Adipocyte (in vitro differentiated cells): ENCODE measurements at regions not wholly inside any gene's neighbourhood (a gene's known extent, or its start where the extent isn't known, plus 50 kb on each side); places are given as distances from the start of the nearest gene placed in this dataset.

Experiments used
- DNase-seq: peaks from one replicate; pipeline ENCODE4 v3.0.0-alpha.2; 2015; ENCODE audit warnings: low read depth
- H3K27me3 ChIP-seq: replicated peaks from 2 replicates; pipeline ENCODE4 v1.7.0; 2013; ENCODE audit warnings: mild to moderate bottlenecking, low read length, moderate library complexity; ENCODE audit not compliant: control insufficient read depth, insufficient read depth
- H3K36me3 ChIP-seq: 2 replicates; pipeline ENCODE4 v1.7.0; 2013; ENCODE audit warnings: low read length, mild to moderate bottlenecking, moderate library complexity; ENCODE audit not compliant: control insufficient read depth, insufficient read depth, severe bottlenecking
- H3K4me1 ChIP-seq: 2 replicates; pipeline ENCODE4 v1.7.0; 2013; ENCODE audit warnings: mild to moderate bottlenecking, low read length, moderate library complexity; ENCODE audit not compliant: control insufficient read depth, insufficient read depth
- H3K4me3 ChIP-seq: 2 replicates; pipeline ENCODE4 v1.7.0; 2013; ENCODE audit warnings: mild to moderate bottlenecking, low read length, moderate library complexity
- H3K9ac ChIP-seq: 2 replicates; pipeline ENCODE4 v1.7.0; 2013; ENCODE audit warnings: mild to moderate bottlenecking, low read length, moderate library complexity
- H3K9me3 ChIP-seq: 2 replicates; pipeline ENCODE4 v1.7.0; 2013; ENCODE audit warnings: mild to moderate bottlenecking, low read length, moderate library complexity; ENCODE audit not compliant: control insufficient read depth

GRCh38 chr3:135352213-135352612 is 557.2 kb downstream of the EPHB1 start:
- no peak overlapping the region for H3K4me3 ChIP-seq
- H3K4me1 ChIP-seq = no peaks in the 10 kb centered on the region
- peaks cover 8% of the 10 kb centered on the region for H3K9me3 ChIP-seq
- H3K36me3 ChIP-seq = no peaks in the 10 kb centered on the region
- DNase-seq = no peak
- no peak overlapping the region for H3K9ac ChIP-seq
- peaks cover 10% of the 10 kb centered on the region for H3K27me3 ChIP-seq

GRCh38 chr3:135362889-135363288 is 567.8 kb downstream of the EPHB1 start:
- Histone ChIP-seq H3K4me1 (no peaks in the 10 kb centered on the region), H3K9ac (no peak overlapping the region), H3K27me3 (peaks cover 2% of the 10 kb centered on the region), H3K4me3 (no peak overlapping the region), H3K9me3 (no peaks in the 10 kb centered on the region), H3K36me3 (no peaks in the 10 kb centered on the region)
- DNase-seq = no peak

- H3K4me3 ChIP-seq = no peak overlapping the region
- H3K9ac ChIP-seq = no peak overlapping the region
- no peaks in the 10 kb centered on the region for H3K36me3 ChIP-seq
- no peaks in the 10 kb centered on the region for H3K4me1 ChIP-seq
- peaks cover 2% of the 10 kb centered on the region for H3K27me3 ChIP-seq
- no peaks in the 10 kb centered on the region for H3K9me3 ChIP-seq
- no peak for DNase-seq
Observed at GRCh38 chr3:135364676-135365075, 569.6 kb downstream of the EPHB1 start.

GRCh38 chr3:135366816-135367215 is 571.8 kb downstream of the EPHB1 start:
- Histone ChIP-seq H3K4me3 (no peak overlapping the region), H3K36me3 (no peaks in the 10 kb centered on the region), H3K4me1 (no peaks in the 10 kb centered on the region), H3K27me3 (peaks cover 2% of the 10 kb centered on the region), H3K9ac (no peak overlapping the region), H3K9me3 (no peaks in the 10 kb centered on the region)
- no peak for DNase-seq

GRCh38 chr3:135368316-135368715 is 573.3 kb downstream of the EPHB1 start:
- Histone ChIP-seq H3K36me3 (no peaks in the 10 kb centered on the region), H3K27me3 (no peaks in the 10 kb centered on the region), H3K9me3 (no peaks in the 10 kb centered on the region), H3K4me3 (no peak overlapping the region), H3K9ac (no peak overlapping the region), H3K4me1 (no peaks in the 10 kb centered on the region)
- no peak for DNase-seq

- H3K4me1 ChIP-seq = no peaks in the 10 kb centered on the region
- H3K27me3 ChIP-seq = no peaks in the 10 kb centered on the region
- no peak overlapping the region for H3K9ac ChIP-seq
- no peak for DNase-seq
- H3K4me3 ChIP-seq = no peak overlapping the region
- H3K9me3 ChIP-seq = no peaks in the 10 kb centered on the region
- no peaks in the 10 kb centered on the region for H3K36me3 ChIP-seq
Observed at GRCh38 chr3:135368781-135369180, 573.7 kb downstream of the EPHB1 start.

- DNase-seq = no peak
- Histone ChIP-seq H3K9me3 (no peaks in the 10 kb centered on the region), H3K36me3 (no peaks in the 10 kb centered on the region), H3K4me3 (no peak overlapping the region), H3K9ac (no peak overlapping the region), H3K27me3 (no peaks in the 10 kb centered on the region), H3K4me1 (no peaks in the 10 kb centered on the region)
Observed at GRCh38 chr3:135374571-135374970, 579.5 kb downstream of the EPHB1 start.

GRCh38 chr3:135382188-135382587 is 583.3 kb upstream of the PPP2R3A start:
- DNase-seq = no peak
- Histone ChIP-seq H3K4me1 (no peaks in the 10 kb centered on the region), H3K36me3 (no peaks in the 10 kb centered on the region), H3K27me3 (peaks cover 3% of the 10 kb centered on the region), H3K4me3 (no peak overlapping the region), H3K9ac (no peak overlapping the region), H3K9me3 (no peaks in the 10 kb centered on the region)

- Histone ChIP-seq H3K27me3 (peaks cover 3% of the 10 kb centered on the region), H3K36me3 (no peaks in the 10 kb centered on the region), H3K4me3 (no peak overlapping the region), H3K9ac (no peak overlapping the region), H3K4me1 (no peaks in the 10 kb centered on the region), H3K9me3 (no peaks in the 10 kb centered on the region)
- DNase-seq = no peak
Observed at GRCh38 chr3:135382621-135383020, 582.9 kb upstream of the PPP2R3A start.

GRCh38 chr3:135383301-135383700 is 582.2 kb upstream of the PPP2R3A start:
- no peak for DNase-seq
- Histone ChIP-seq H3K4me3 (no peak overlapping the region), H3K9me3 (no peaks in the 10 kb centered on the region), H3K27me3 (peaks cover 3% of the 10 kb centered on the region), H3K36me3 (no peaks in the 10 kb centered on the region), H3K9ac (no peak overlapping the region), H3K4me1 (no peaks in the 10 kb centered on the region)

- Histone ChIP-seq H3K36me3 (no peaks in the 10 kb centered on the region), H3K27me3 (no peaks in the 10 kb centered on the region), H3K9me3 (peaks cover 13% of the 10 kb centered on the region), H3K4me3 (no peak overlapping the region), H3K9ac (no peak overlapping the region), H3K4me1 (peaks cover 14% of the 10 kb centered on the region)
- DNase-seq = no peak
Observed at GRCh38 chr3:135392151-135392550, 573.4 kb upstream of the PPP2R3A start.

- peaks cover 13% of the 10 kb centered on the region for H3K9me3 ChIP-seq
- H3K27me3 ChIP-seq = no peaks in the 10 kb centered on the region
- no peaks in the 10 kb centered on the region for H3K36me3 ChIP-seq
- peaks cover 14% of the 10 kb centered on the region for H3K4me1 ChIP-seq
- DNase-seq = no peak
- H3K4me3 ChIP-seq = no peak overlapping the region
- H3K9ac ChIP-seq = no peak overlapping the region
Observed at GRCh38 chr3:135393159-135393558, 572.4 kb upstream of the PPP2R3A start.
